ENCODE measurements at regions not wholly inside any gene's neighbourhood (a gene's known extent, or its start where the extent isn't known, plus 50 kb on each side); places are given as distances from the start of the nearest gene placed in this dataset.

GRCh38 chr20:11158589-11158988 is 484.8 kb upstream of the JAG1 start:
- WGBS (ENCODE audit: low lambda C conversion rate): 0% methylated on average over 2 of the region's 2 CpGs
- H3K27me3 ChIP-seq (ENCODE audit: control insufficient read depth in 1 of 2, insufficient read depth in 2 of 2, low read length in 2 of 2): no peaks in the 10 kb centered on the region; a peak in 1 of 5 replicates
- no peak for TF ChIP-seq BHLHE40 (IDR thresholded peaks at IDR 0.05; ENCODE audit: low read length)
- TF ChIP-seq PTBP1 (IDR thresholded peaks at IDR 0.05; ENCODE audit: low read depth, low read length, poor library complexity, severe bottlenecking): no peak
- TF ChIP-seq PAF1 (CRISPR knock-in tag; IDR thresholded peaks at IDR 0.05): no peak
- no peak for TF ChIP-seq RARA (CRISPR knock-in tag; IDR thresholded peaks at IDR 0.05)
- TF ChIP-seq ZKSCAN1 (IDR thresholded peaks at IDR 0.05; ENCODE audit: low read length): no peak
- no peak for TF ChIP-seq NFIC (IDR thresholded peaks at IDR 0.05; ENCODE audit: low read length)
- TF ChIP-seq ZNF761 (CRISPR knock-in tag; conservative IDR thresholded peaks at IDR 0.05): no peak
- no peaks in the 10 kb centered on the region for H3K79me2 ChIP-seq (ENCODE audit: insufficient read depth, low read length)
- no peaks in the 10 kb centered on the region for H4K20me1 ChIP-seq (ENCODE audit: insufficient read depth, low read length)
- no peaks in the 10 kb centered on the region for H3K4me1 ChIP-seq (ENCODE audit: insufficient read depth, low read length)
- POLR2A ChIA-PET: no interaction called here
- no peak overlapping the region for H2AFZ ChIP-seq (ENCODE audit: low read length)
- CTCF ChIA-PET (ENCODE audit: low intra/inter-chr PET ratio, low total read pairs): no interaction called here
- H3K9ac ChIP-seq (ENCODE audit: insufficient read depth, low read depth, low read length): no peak overlapping the region
- DNase-seq (ENCODE audit: low spot score) (no peak), ATAC-seq (no peak), FAIRE-seq (no peak)
- H3K9me3 ChIP-seq (ENCODE audit: low read length): no peaks in the 10 kb centered on the region
- no TSS peak for BruUV-seq (replicated peaks)
- H3K4me2 ChIP-seq (ENCODE audit: low read depth, low read length): no peak overlapping the region
- no peaks in the 10 kb centered on the region for H3K36me3 ChIP-seq (replicated peaks in 1 of 2; ENCODE audit: control insufficient read depth in 1 of 2, insufficient read depth in 2 of 2, low read length in 2 of 2)
- H3K27ac ChIP-seq (ENCODE audit: extremely low read length, insufficient read depth, low read length): no peak overlapping the region
- in situ Hi-C loops (cut with HindIII; ENCODE audit: extremely low pct_ligation_motif_present, low pct_unique_long_range_greater_than_20kb): no loop called here
- intact Hi-C loops (cut with micrococcal nuclease; ENCODE audit: unreplicated experiment): no loop called here
- no peak overlapping the region for H3K4me3 ChIP-seq (replicated peaks in 1 of 3; ENCODE audit: insufficient read depth in 1 of 3, low read depth in 2 of 3, low read length in 3 of 3)

DNA sequence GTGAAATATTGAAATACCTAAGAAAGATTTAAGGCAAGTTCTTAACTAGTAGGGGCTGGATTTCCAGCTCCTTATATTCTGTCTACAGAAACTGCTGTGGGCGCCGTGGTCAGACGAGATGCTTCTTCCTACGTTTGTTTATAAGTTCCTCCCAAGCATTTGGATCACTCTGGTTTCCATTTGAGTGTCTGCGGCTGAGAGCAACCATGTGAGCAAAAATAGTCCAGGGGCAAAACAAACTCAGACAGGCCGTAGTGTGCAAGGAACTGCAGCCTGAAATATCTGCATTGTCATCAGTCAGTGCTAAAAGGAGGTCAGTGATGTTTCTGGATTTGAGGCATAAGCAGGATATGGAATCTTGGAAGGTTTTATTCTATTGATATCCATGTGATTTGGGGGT is 485.9 kb upstream of the JAG1 start:
- H3K4me1 ChIP-seq (ENCODE audit: insufficient read depth, low read length): no peaks in the 10 kb centered on the region
- FAIRE-seq (no peak), ATAC-seq (no peak), DNase-seq (ENCODE audit: low spot score) (no peak)
- no peaks in the 10 kb centered on the region for H4K20me1 ChIP-seq (ENCODE audit: insufficient read depth, low read length)
- no peak overlapping the region for H3K4me3 ChIP-seq (replicated peaks in 1 of 3; ENCODE audit: insufficient read depth in 1 of 3, low read depth in 2 of 3, low read length in 3 of 3)
- POLR2A ChIA-PET: no interaction called here
- H3K27ac ChIP-seq (ENCODE audit: extremely low read length, insufficient read depth, low read length): no peak overlapping the region
- H3K27me3 ChIP-seq (ENCODE audit: control insufficient read depth in 1 of 2, insufficient read depth in 2 of 2, low read length in 2 of 2): no peaks in the 10 kb centered on the region; a peak in 1 of 5 replicates
- H3K4me2 ChIP-seq (ENCODE audit: low read depth, low read length): no peak overlapping the region
- no peak overlapping the region for H2AFZ ChIP-seq (ENCODE audit: low read length)
- 8% methylated on average over 6 of the region's 6 CpGs for WGBS (ENCODE audit: low lambda C conversion rate)
- H3K36me3 ChIP-seq (replicated peaks in 1 of 2; ENCODE audit: control insufficient read depth in 1 of 2, insufficient read depth in 2 of 2, low read length in 2 of 2): no peaks in the 10 kb centered on the region
- TF ChIP-seq MAFK (conservative IDR thresholded peaks at IDR 0.05 in 1 of 2, IDR thresholded peaks at IDR 0.05 in 1 of 2; ENCODE audit: low read length in 2 of 2): 0 out of 4 replicates have a peak, but pooled peaks of 1 of the 2 experiments have one; percentile 4
- no peak for TF ChIP-seq MIER3 (CRISPR knock-in tag; IDR thresholded peaks at IDR 0.05; ENCODE audit: borderline replicate concordance)
- no peak overlapping the region for H3K9ac ChIP-seq (ENCODE audit: insufficient read depth, low read depth, low read length)
- no peaks in the 10 kb centered on the region for H3K9me3 ChIP-seq (ENCODE audit: low read length)
- CTCF ChIA-PET (ENCODE audit: low intra/inter-chr PET ratio, low total read pairs): no interaction called here
- in situ Hi-C loops (cut with HindIII; ENCODE audit: extremely low pct_ligation_motif_present, low pct_unique_long_range_greater_than_20kb) (no loop called here), intact Hi-C loops (cut with micrococcal nuclease; ENCODE audit: unreplicated experiment) (no loop called here)
- no peaks in the 10 kb centered on the region for H3K79me2 ChIP-seq (ENCODE audit: insufficient read depth, low read length)
- BruUV-seq (replicated peaks): no TSS peak
